Kidney glomerular epithelial cell (primary cell): ENCODE measurements at regions not wholly inside any gene's neighbourhood (a gene's known extent, or its start where the extent isn't known, plus 50 kb on each side); places are given as distances from the start of the nearest gene placed in this dataset.

Experiments
- DNase-seq: peaks from one replicate; lab custom pipeline; 2025; lab: John Stamatoyannopoulos, UW

- DNase-seq, result no peak
These were observed 52.2 kb upstream of the INPP5A start for GRCh38 chr10:132485391-132485790.

DNA sequence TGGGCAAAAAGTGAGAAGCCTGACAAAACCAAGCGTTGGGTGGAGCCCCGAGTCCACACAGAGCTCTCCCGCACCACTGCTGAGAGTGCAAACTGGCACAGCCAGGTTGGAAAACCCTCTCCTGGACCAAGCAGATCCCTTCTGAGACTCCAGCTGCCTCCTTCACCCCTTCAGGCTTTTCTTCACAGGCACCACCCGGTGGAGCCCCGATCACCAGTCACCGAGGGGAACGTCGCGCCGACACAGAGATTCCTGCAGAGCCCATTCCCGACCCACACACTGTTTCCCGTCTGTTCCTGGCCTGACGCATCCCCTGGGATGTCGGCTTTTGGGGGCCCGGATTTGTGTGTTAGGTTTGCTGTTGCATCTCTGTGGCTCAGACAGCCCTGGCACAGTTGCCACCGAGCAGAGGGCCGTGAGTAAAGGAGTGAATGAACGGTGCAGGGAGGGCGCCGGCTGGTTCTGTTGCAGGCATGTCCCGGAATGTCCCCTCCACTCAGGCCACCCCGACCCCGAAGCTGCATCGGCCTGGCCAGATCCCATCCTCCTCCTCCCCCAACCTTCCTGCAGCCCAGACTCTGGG lies 51.0 kb upstream of the INPP5A start:
- no peak for DNase-seq

- DNase-seq, result no peak
These were observed 50.1 kb upstream of the INPP5A start for GRCh38 chr10:132487241-132488135.
